CD4-positive, alpha-beta memory T cell (primary cell): ENCODE measurements at regions not wholly inside any gene's neighbourhood (a gene's known extent, or its start where the extent isn't known, plus 50 kb on each side); places are given as distances from the start of the nearest gene placed in this dataset.
"Not testable (repeated sequence)": the region's sequence is repeated elsewhere in the genome, so short reads cannot be mapped to it uniquely, and the experiment has no call there.

ENCODE experiments used
- CTCF ChIA-PET: fragments of 350-600 bp; sonication (Branson Sonifier 250); formaldehyde crosslinking; loops from one replicate; lab custom pipeline; 2021; ENCODE audit warnings: inconsistent platforms; ENCODE audit not compliant: partially characterized antibody; lab: Charles Lee
- POLR2A ChIA-PET: fragments of 350-600 bp; sonication (Branson Sonifier 250); formaldehyde crosslinking; loops from one replicate; lab custom pipeline; 2021; ENCODE audit not compliant: partially characterized antibody; lab: Charles Lee
- DNase-seq, 5 donors: peaks; one replicate each; pipeline versions ENCODE4 v3.0.0 to v3.0.0-alpha.2; 2020 to 2022; ENCODE audit warnings: mixed read lengths in 1 of 5
- H3K27ac ChIP-seq: one replicate; pipeline ENCODE4 v1.7.0; 2013; ENCODE audit warnings: low read depth, low read length
- H3K27me3 ChIP-seq: 2 replicates; pipeline ENCODE4 v1.7.0; 2013; ENCODE audit warnings: mild to moderate bottlenecking, low read length, moderate library complexity; ENCODE audit not compliant: insufficient read depth
- H3K36me3 ChIP-seq: 2 replicates; pipeline ENCODE4 v1.7.0; 2013; ENCODE audit warnings: mild to moderate bottlenecking, low read length, moderate library complexity; ENCODE audit not compliant: insufficient read depth
- H3K4me1 ChIP-seq: 2 replicates; pipeline ENCODE4 v1.7.0; 2013; ENCODE audit warnings: mild to moderate bottlenecking, low read length, moderate library complexity; ENCODE audit not compliant: insufficient read depth
- H3K4me3 ChIP-seq, 2 donors: one replicate each; pipeline ENCODE4 v1.7.0; 2013; ENCODE audit warnings: low read length in 2 of 2, mild to moderate bottlenecking in 1 of 2
- H3K9me3 ChIP-seq, 2 donors: one replicate each; pipeline ENCODE4 v1.7.0; 2013; ENCODE audit warnings: low read length in 2 of 2, control low read depth in 1 of 2; ENCODE audit not compliant: control insufficient read depth in 1 of 2
- H3K27ac Mint-ChIP-seq, 7 donors: one replicate each; pipeline ENCODE4 v1.8.0; 2020 to 2021; ENCODE audit warnings: mixed read lengths in 7 of 7, mild to moderate bottlenecking in 6 of 7, inconsistent platforms in 3 of 7, moderate library complexity in 3 of 7
- H3K27me3 Mint-ChIP-seq, 2 donors: one replicate each; pipeline ENCODE4 v1.8.0; 2020 to 2021; ENCODE audit warnings: mixed read lengths in 2 of 2
- H3K36me3 Mint-ChIP-seq, 2 donors: one replicate each; pipeline ENCODE4 v1.8.0; 2020 to 2021; ENCODE audit warnings: mixed read lengths in 2 of 2, inconsistent platforms in 1 of 2, mild to moderate bottlenecking in 1 of 2
- H3K4me1 Mint-ChIP-seq, 4 donors: one replicate each; pipeline ENCODE4 v1.8.0; 2020 to 2021; ENCODE audit warnings: mixed read lengths in 4 of 4, mild to moderate bottlenecking in 1 of 4
- H3K4me3 Mint-ChIP-seq, 8 donors: one replicate each; pipeline ENCODE4 v1.8.0; 2020 to 2021; ENCODE audit warnings: mixed read lengths in 8 of 8, mild to moderate bottlenecking in 7 of 8, moderate library complexity in 6 of 8, inconsistent platforms in 3 of 8
- H3K9me3 Mint-ChIP-seq, 8 donors: one replicate each; pipeline ENCODE4 v1.8.0; 2020 to 2021; ENCODE audit warnings: mixed read lengths in 8 of 8, mild to moderate bottlenecking in 5 of 8, inconsistent platforms in 3 of 8, moderate library complexity in 1 of 8
- intact Hi-C: fragments of 100-400 bp; cut with micrococcal nuclease; formaldehyde crosslinking; loops from one replicate; pipeline ENCODE4 v1.15.1; 2023

DNA sequence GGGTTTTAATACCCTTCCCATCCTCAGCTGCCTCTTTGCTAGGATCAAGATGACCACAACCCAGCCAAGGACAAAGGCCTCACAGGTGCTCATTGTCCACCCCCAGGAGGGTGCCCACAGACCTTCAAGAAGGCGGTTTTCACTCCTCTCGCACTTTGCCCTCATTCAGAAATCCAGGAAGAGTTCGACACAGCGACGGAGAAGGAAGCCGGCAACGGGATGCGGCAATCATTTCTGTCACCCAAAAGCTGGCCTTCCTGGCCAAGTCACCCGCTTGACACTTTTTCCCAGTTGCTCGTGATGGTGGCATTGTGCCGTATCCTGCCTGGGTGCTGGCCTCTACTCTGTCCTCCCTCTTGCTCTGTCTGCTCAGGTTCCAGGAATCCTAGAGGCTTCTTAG lies 293.0 kb upstream of the ZNF337 start:
- H3K27ac Mint-ChIP-seq, H3K27me3 ChIP-seq, CTCF ChIA-PET, H3K9me3 ChIP-seq, H3K27ac ChIP-seq, POLR2A ChIA-PET, H3K4me3 ChIP-seq, H3K4me1 ChIP-seq, H3K36me3 ChIP-seq, intact Hi-C loops, H3K27me3 Mint-ChIP-seq, DNase-seq, H3K36me3 Mint-ChIP-seq, H3K9me3 Mint-ChIP-seq: not testable (repeated sequence)
- Mint-ChIP-seq H3K4me1 (peaks cover 7 to 12% (median 9%) of the 10 kb centered on the region in 4 donors), H3K4me3 (peak overlapping the region in 1 of 8 donors; percentile 4)

DNA sequence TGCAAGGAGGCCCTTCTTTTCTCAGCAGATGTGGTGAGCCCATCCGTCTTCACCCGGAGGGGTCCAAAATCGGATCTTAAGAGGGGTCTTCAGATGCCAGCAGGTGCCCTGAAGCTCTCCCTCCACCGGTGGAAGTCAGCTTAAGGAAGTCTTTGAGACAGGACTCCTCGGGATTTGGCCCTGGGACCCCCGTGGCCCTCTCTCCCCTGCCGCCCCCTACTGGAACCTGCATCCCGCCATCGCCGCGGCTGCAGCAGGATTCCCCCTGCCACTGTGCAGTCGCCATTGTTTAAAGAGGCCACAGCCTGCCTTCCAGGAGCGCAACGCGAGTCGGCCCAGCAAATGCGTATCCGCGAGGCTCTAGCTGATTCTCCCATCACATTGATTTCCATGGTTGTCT lies 292.5 kb upstream of the ZNF337 start:
- Mint-ChIP-seq H3K4me1 (peaks cover 7 to 12% (median 9%) of the 10 kb centered on the region in 4 donors), H3K4me3 (no peak overlapping the region), H3K27me3 (peaks cover 4 to 5% of the 10 kb centered on the region in 2 donors), H3K36me3 (no peaks in the 10 kb centered on the region), H3K27ac (no peak overlapping the region), H3K9me3 (no peaks in the 10 kb centered on the region)
- Histone ChIP-seq H3K36me3 (no peaks in the 10 kb centered on the region), H3K9me3 (no peaks in the 10 kb centered on the region), H3K27me3 (no peaks in the 10 kb centered on the region), H3K4me1 (no peaks in the 10 kb centered on the region), H3K4me3 (no peak overlapping the region), H3K27ac (no peak overlapping the region)
- ChIA-PET POLR2A (no interaction called here), CTCF (no interaction called here)
- DNase-seq = no peak
- intact Hi-C loops = no loop called here

- H3K4me1 ChIP-seq, H3K9me3 Mint-ChIP-seq, intact Hi-C loops, CTCF ChIA-PET, H3K27ac Mint-ChIP-seq, H3K4me3 ChIP-seq, H3K9me3 ChIP-seq, H3K36me3 Mint-ChIP-seq, H3K36me3 ChIP-seq, H3K27me3 ChIP-seq, H3K27me3 Mint-ChIP-seq, POLR2A ChIA-PET, H3K27ac ChIP-seq, DNase-seq: not testable (repeated sequence)
- peak overlapping the region in 7 of 8 donors; percentile 29 to 83 (median 74) for H3K4me3 Mint-ChIP-seq
- H3K4me1 Mint-ChIP-seq = peaks cover 7 to 14% (median 11%) of the 10 kb centered on the region in 4 donors
Observed at GRCh38 chr20:25987928-25988560, 291.4 kb upstream of the ZNF337 start.

- H3K36me3 ChIP-seq = no peaks in the 10 kb centered on the region
- H3K4me1 ChIP-seq = no peaks in the 10 kb centered on the region
- peak overlapping the region in 2 of 7 donors; percentile 29 to 41 for H3K27ac Mint-ChIP-seq
- intact Hi-C loops = no loop called here
- peak overlapping the region in 1 of 2 donors; percentile 49 for H3K4me3 ChIP-seq
- H3K27me3 Mint-ChIP-seq = peaks cover 3 to 4% of the 10 kb centered on the region in 2 donors
- H3K27ac ChIP-seq = no peak overlapping the region
- POLR2A ChIA-PET = no interaction called here
- H3K27me3 ChIP-seq = no peaks in the 10 kb centered on the region
- H3K36me3 Mint-ChIP-seq = no peaks in the 10 kb centered on the region
- DNase-seq = peak in 4 of 5 donors; percentile 45 to 68 (median 62)
- peaks cover 7 to 21% (median 11%) of the 10 kb centered on the region in 4 donors for H3K4me1 Mint-ChIP-seq
- H3K9me3 Mint-ChIP-seq = no peaks in the 10 kb centered on the region
- peak overlapping the region; percentile 29 to 83 (median 72) for H3K4me3 Mint-ChIP-seq
- CTCF ChIA-PET = no interaction called here
- no peaks in the 10 kb centered on the region for H3K9me3 ChIP-seq
Observed at GRCh38 chr20:25987073-25987927, 290.6 kb upstream of the ZNF337 start.

GRCh38 chr20:25985597-25985996 lies 288.9 kb upstream of the ZNF337 start:
- Mint-ChIP-seq H3K9me3 (no peaks in the 10 kb centered on the region), H3K27me3 (peaks cover 0 to 1% of the 10 kb centered on the region in 2 donors), H3K27ac (no peak overlapping the region), H3K36me3 (no peaks in the 10 kb centered on the region), H3K4me3 (peak overlapping the region in 6 of 8 donors; percentile 26 to 80 (median 46)), H3K4me1 (peaks cover 7 to 33% (median 11%) of the 10 kb centered on the region in 4 donors)
- Histone ChIP-seq H3K9me3 (no peaks in the 10 kb centered on the region), H3K27me3 (no peaks in the 10 kb centered on the region), H3K36me3 (no peaks in the 10 kb centered on the region), H3K27ac (no peak overlapping the region), H3K4me3 (no peak overlapping the region), H3K4me1 (no peaks in the 10 kb centered on the region)
- no peak for DNase-seq
- CTCF ChIA-PET = no interaction called here
- intact Hi-C loops = no loop called here
- POLR2A ChIA-PET = no interaction called here

DNA sequence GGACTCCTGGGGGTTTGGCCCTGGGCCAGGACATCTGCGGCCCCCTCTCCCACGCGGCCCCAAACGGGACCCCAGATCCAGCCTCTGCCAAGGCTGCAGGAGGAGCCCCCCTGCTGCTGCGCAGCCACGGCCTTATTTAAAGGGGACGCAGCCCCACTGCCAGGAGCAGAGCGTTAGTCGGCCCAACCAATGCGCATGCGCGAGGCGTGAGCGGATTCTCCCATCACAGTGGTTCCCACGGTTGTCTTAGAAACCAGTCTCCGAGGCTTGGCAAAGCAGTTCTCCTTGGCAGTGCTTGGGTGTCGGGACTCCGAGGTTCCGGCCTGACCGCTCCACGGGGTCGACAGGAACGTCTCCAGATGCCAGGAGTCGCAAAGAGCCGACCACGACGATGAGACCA lies 288.3 kb upstream of the ZNF337 start:
- Histone ChIP-seq H3K27ac (no peak overlapping the region), H3K27me3 (no peaks in the 10 kb centered on the region), H3K9me3 (no peaks in the 10 kb centered on the region), H3K4me1 (no peaks in the 10 kb centered on the region), H3K4me3 (no peak overlapping the region), H3K36me3 (no peaks in the 10 kb centered on the region)
- peak in 4 of 5 donors; percentile 21 to 43 (median 30) for DNase-seq
- CTCF ChIA-PET = no interaction called here
- Mint-ChIP-seq H3K27ac (no peak overlapping the region), H3K4me1 (peaks cover 7 to 34% (median 11%) of the 10 kb centered on the region in 4 donors), H3K4me3 (peak overlapping the region in 2 of 8 donors; percentile 21 to 35), H3K9me3 (no peaks in the 10 kb centered on the region), H3K27me3 (peaks cover 0 to 1% of the 10 kb centered on the region in 2 donors), H3K36me3 (no peaks in the 10 kb centered on the region)
- POLR2A ChIA-PET = no interaction called here
- intact Hi-C loops = no loop called here

DNA sequence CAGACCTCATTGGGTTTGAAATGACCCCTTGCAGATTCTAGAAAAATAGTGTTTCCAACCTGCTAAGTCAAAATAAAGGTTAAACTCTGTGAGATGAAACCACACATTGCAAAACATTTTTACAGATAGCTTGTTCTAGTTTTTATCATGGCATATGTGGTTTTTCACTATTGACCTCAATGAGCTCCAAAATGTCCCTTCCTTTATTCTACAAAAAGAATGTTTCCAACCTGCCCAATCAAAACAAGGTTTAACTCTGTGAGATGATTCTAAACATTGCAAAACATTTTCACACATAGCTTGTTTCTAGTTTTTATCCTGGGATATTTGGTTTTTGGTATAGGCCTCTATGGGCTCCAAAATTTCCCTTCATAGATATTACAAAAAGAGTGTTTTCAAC lies 286.0 kb upstream of the ZNF337 start:
- H3K27ac Mint-ChIP-seq = peak overlapping the region in 1 of 7 donors; percentile 23
- H3K4me3 Mint-ChIP-seq, H3K36me3 Mint-ChIP-seq, H3K4me3 ChIP-seq, H3K9me3 Mint-ChIP-seq, H3K27ac ChIP-seq, H3K4me1 ChIP-seq, POLR2A ChIA-PET, intact Hi-C loops, DNase-seq, H3K9me3 ChIP-seq, H3K36me3 ChIP-seq, H3K27me3 ChIP-seq, H3K27me3 Mint-ChIP-seq: not testable (repeated sequence)
- H3K4me1 Mint-ChIP-seq = peaks cover 4 to 31% (median 7%) of the 10 kb centered on the region in 4 donors
- CTCF ChIA-PET = interaction anchor here (0.8 kb wide), 1 partner anchor 9 kb away, joined by 3 read pairs; no protein-coding TSS in a partner anchor
